Loucy (cell line): ENCODE measurements at regions not wholly inside any gene's neighbourhood (a gene's known extent, or its start where the extent isn't known, plus 50 kb on each side); places are given as distances from the start of the nearest gene placed in this dataset.
A peak's percentile ranks its signal among the peaks of the same experiment; 100 is the strongest.

Experiments
- H2AFZ ChIP-seq: fragments of 200-600 bp; sonication (generic); 2 replicates; pipeline ENCODE4 v1.6.0; 2016; ENCODE audit warnings: antibody characterized with exemption, mild to moderate bottlenecking, low read length, moderate library complexity
- H3F3A ChIP-seq: fragments of 200-600 bp; 2 replicates; pipeline ENCODE4 v1.6.0; 2016; ENCODE audit warnings: antibody characterized with exemption, low read depth, mild to moderate bottlenecking
- H3K27me3 ChIP-seq: fragments of 200-600 bp; sonication (generic); 2 replicates; pipeline ENCODE4 v1.6.1; 2014; ENCODE audit warnings: low read length, mild to moderate bottlenecking; ENCODE audit not compliant: insufficient read depth, poor library complexity, severe bottlenecking
- H3K36me3 ChIP-seq: fragments of 200-600 bp; sonication (generic); 2 replicates; pipeline ENCODE4 v1.6.1; 2016; ENCODE audit warnings: low read length; ENCODE audit not compliant: insufficient read depth
- H3K4me1 ChIP-seq: fragments of 200-600 bp; sonication (generic); 2 replicates; pipeline ENCODE4 v1.5.1; 2014; ENCODE audit warnings: low read length, mild to moderate bottlenecking; ENCODE audit not compliant: insufficient read depth, poor library complexity, severe bottlenecking
- H3K4me2 ChIP-seq: fragments of 200-600 bp; sonication (generic); 2 replicates; pipeline ENCODE4 v1.6.0; 2014; ENCODE audit warnings: antibody characterized with exemption, low read length, low read depth, mild to moderate bottlenecking; ENCODE audit not compliant: poor library complexity, severe bottlenecking
- H3K4me3 ChIP-seq: fragments of 200-600 bp; sonication (generic); 2 replicates; pipeline ENCODE4 v1.5.1; 2014; ENCODE audit warnings: low read length, mild to moderate bottlenecking, mixed read lengths; ENCODE audit not compliant: poor library complexity, severe bottlenecking
- H3K79me2 ChIP-seq: fragments of 200-600 bp; sonication (generic); 2 replicates; pipeline ENCODE4 v1.6.1; 2014; ENCODE audit warnings: low read length; ENCODE audit not compliant: insufficient read depth
- H3K9ac ChIP-seq: fragments of 200-600 bp; sonication (generic); 2 replicates; pipeline ENCODE4 v1.6.0; 2014; ENCODE audit warnings: mild to moderate bottlenecking, low read depth, low read length, moderate library complexity; ENCODE audit not compliant: poor library complexity, severe bottlenecking
- H3K9me2 ChIP-seq: fragments of 200-600 bp; sonication (generic); replicated peaks from 2 replicates; pipeline ENCODE4 v1.6.1; 2016; ENCODE audit warnings: low read depth, low read length, mixed read lengths
- H3K9me3 ChIP-seq: fragments of 200-600 bp; sonication (generic); 2 replicates; pipeline ENCODE4 v1.6.1; 2014; ENCODE audit warnings: mild to moderate bottlenecking, antibody characterized with exemption, low read length, low read depth; ENCODE audit not compliant: insufficient read depth
- H4K20me1 ChIP-seq: fragments of 200-600 bp; sonication (generic); 2 replicates; pipeline ENCODE4 v1.6.0; 2014; ENCODE audit warnings: antibody characterized with exemption, low read length, mild to moderate bottlenecking; ENCODE audit not compliant: insufficient read depth, poor library complexity, severe bottlenecking
- EZH2phosphoT487 ChIP-seq: fragments of 200-600 bp; IDR thresholded peaks from 2 replicates; pipeline ENCODE4 v1.6.1; 2018; ENCODE audit warnings: antibody characterized with exemption, mild to moderate bottlenecking, moderate library complexity, borderline replicate concordance
- TF ChIP-seq, protein P1 (sequence below): fragments of 200-600 bp; sonication (generic); conservative IDR thresholded peaks from 2 replicates; pipeline ENCODE4 v1.5.1; 2014; ENCODE audit warnings: mild to moderate bottlenecking, antibody characterized with exemption, low read length

DNA sequence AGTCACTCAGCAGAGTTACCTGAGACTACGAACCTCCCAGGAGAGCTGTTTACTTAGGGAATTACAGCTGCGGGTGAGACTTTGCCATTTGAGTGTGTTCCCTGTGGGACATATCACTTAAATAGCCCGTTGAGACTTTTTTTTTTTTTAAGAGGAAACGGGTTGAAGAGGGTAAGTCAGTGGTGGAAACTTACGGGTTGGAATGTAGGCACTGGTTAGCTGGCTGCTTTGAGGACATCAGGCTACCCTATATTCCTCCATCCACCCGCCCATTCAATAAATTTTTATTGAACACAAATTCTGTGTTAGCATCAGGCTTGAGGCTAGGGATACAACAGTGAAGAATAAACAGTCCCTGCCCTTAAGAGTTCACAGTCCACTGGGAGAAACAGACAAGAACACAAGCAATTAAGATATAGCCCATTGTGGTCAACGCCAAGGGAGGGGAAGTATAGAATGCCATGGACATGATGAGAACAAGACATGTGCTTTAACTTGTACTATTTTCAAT, 88.1 kb upstream of the CPSF6 start:
- no peak for TF ChIP-seq EZH2phosphoT487
- TF ChIP-seq, protein P1, sequence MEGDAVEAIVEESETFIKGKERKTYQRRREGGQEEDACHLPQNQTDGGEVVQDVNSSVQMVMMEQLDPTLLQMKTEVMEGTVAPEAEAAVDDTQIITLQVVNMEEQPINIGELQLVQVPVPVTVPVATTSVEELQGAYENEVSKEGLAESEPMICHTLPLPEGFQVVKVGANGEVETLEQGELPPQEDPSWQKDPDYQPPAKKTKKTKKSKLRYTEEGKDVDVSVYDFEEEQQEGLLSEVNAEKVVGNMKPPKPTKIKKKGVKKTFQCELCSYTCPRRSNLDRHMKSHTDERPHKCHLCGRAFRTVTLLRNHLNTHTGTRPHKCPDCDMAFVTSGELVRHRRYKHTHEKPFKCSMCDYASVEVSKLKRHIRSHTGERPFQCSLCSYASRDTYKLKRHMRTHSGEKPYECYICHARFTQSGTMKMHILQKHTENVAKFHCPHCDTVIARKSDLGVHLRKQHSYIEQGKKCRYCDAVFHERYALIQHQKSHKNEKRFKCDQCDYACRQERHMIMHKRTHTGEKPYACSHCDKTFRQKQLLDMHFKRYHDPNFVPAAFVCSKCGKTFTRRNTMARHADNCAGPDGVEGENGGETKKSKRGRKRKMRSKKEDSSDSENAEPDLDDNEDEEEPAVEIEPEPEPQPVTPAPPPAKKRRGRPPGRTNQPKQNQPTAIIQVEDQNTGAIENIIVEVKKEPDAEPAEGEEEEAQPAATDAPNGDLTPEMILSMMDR = no peak
- H3K4me3 ChIP-seq = no peak overlapping the region
- no peak overlapping the region for H3K9ac ChIP-seq
- H3F3A ChIP-seq = no peaks in the 10 kb centered on the region
- H3K79me2 ChIP-seq = no peaks in the 10 kb centered on the region
- H3K4me1 ChIP-seq = peaks cover 6% of the 10 kb centered on the region
- H3K4me2 ChIP-seq = no peak overlapping the region
- no peaks in the 10 kb centered on the region for H4K20me1 ChIP-seq
- no peaks in the 10 kb centered on the region for H3K27me3 ChIP-seq
- no peaks in the 10 kb centered on the region for H3K9me3 ChIP-seq
- H2AFZ ChIP-seq = no peak overlapping the region
- no peaks in the 10 kb centered on the region for H3K36me3 ChIP-seq
- H3K9me2 ChIP-seq = no peaks in the 10 kb centered on the region

DNA sequence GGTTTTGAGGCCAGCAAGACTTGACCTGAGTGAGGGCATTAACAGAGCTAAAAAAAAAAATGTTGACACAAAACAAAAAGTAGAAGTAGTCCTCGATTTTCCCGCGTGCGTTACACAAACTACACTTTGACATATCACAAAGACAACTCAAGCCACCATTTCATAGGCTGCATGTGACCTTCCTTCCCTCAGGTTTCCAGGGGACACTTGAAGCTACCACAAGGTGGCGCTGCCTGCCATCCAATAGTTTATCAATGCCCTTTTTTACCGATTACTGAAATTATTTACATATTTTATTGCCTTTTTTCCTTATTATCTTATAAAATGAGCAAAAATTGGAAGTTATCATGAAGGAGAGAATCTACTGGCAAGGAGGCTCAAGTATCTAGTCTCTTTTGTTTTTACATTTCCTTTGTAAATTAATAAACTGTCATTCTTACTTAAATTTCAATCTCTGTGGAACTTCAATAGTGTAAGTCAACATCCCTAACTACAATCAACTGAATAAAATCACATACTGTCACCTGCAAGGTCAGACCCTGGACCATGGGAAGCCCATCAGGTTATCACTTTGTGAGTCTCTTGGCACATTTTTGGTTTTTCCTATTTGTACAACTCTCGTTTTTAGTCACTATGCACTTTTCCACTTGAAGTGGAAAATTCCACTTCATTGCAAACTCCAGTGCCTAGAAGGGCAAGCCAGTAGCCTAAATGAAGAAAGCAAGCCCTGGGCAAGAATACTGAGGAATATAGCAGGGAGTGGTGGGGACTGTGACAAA, 84.6 kb upstream of the CPSF6 start:
- TF ChIP-seq, protein P1 = peak; percentile 98
- TF ChIP-seq EZH2phosphoT487 = no peak
- H3K27me3 ChIP-seq = no peaks in the 10 kb centered on the region
- peaks cover 9% of the 10 kb centered on the region for H3K4me1 ChIP-seq
- H3K79me2 ChIP-seq = no peaks in the 10 kb centered on the region
- H3K9ac ChIP-seq = peak overlapping the region; percentile 49
- no peaks in the 10 kb centered on the region for H3K36me3 ChIP-seq
- no peaks in the 10 kb centered on the region for H3F3A ChIP-seq
- peak overlapping the region; percentile 56 for H3K4me3 ChIP-seq
- no peaks in the 10 kb centered on the region for H3K9me3 ChIP-seq
- H3K4me2 ChIP-seq = peak overlapping the region; percentile 53
- H2AFZ ChIP-seq = peak overlapping the region; percentile 99
- H3K9me2 ChIP-seq = no peaks in the 10 kb centered on the region
- no peaks in the 10 kb centered on the region for H4K20me1 ChIP-seq

DNA sequence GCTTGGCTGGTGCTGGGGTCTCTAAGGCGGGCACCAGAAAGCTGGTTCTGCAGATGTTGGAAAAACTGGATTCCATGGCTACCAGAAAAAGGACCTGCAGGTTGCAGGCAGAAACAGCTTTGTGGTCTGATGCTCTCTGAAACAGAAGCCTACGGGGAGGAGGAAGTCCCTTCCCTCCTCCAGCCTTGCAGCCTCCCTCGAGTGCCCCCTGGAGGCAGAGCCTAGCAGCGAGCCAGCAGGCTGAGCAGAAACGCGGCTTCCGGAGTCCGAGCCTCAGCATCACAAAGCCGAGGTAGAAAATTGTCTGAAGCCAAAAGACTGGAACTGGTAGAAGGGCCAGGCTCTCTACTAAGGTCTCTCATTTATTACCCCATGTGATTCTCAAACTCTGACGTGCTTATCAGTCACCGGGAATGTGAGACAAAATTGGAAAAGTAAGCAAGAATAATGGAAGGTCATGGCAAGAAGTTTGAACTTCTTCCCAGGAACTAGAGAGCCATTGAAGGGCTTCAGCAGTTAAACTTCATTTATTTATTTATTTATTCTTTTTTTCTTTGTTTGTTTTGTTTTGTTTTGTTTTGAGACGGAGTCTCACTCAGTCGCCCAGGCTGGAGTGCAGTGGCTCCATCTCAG, 82.2 kb upstream of the CPSF6 start:
- TF ChIP-seq, protein P1 = peak; percentile 97
- TF ChIP-seq EZH2phosphoT487 = no peak
- Histone ChIP-seq H3K9me2 (no peaks in the 10 kb centered on the region), H3F3A (no peaks in the 10 kb centered on the region), H3K9me3 (no peaks in the 10 kb centered on the region), H3K4me3 (peak overlapping the region; percentile 47), H2AFZ (peak overlapping the region; percentile 91), H4K20me1 (no peaks in the 10 kb centered on the region), H3K79me2 (no peaks in the 10 kb centered on the region), H3K27me3 (no peaks in the 10 kb centered on the region), H3K9ac (no peak overlapping the region), H3K36me3 (no peaks in the 10 kb centered on the region), H3K4me1 (peaks cover 9% of the 10 kb centered on the region), H3K4me2 (peak overlapping the region; percentile 50)
